NCI-H510A treated with DMSO at 0.1 percent for 48 hours (cell line): ENCODE measurements at regions not wholly inside any gene's neighbourhood (a gene's known extent, or its start where the extent isn't known, plus 50 kb on each side); places are given as distances from the start of the nearest gene placed in this dataset.

Experiments used
- DNase-seq: peaks from one replicate; lab custom pipeline; 2025; lab: John Stamatoyannopoulos, UW

DNA sequence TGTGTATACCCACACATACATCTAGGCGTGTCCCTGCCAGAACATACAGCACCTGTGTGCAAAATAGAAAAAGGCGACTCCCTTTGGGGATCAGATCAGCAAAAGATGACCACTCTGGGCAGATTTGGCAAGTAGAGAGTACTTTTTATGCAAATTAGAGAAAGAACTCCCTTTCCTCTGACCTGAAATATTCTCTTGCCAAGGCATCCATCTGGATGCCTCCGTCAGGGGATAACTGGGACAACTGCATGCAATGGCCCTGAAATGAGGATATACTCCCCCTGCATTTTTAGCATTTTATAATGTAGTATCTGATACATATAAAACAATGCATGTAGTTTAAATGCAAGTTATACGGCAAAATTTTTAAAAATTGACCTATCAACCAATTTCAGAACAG is 247.7 kb downstream of the ICOS start:
- no peak for DNase-seq

DNA sequence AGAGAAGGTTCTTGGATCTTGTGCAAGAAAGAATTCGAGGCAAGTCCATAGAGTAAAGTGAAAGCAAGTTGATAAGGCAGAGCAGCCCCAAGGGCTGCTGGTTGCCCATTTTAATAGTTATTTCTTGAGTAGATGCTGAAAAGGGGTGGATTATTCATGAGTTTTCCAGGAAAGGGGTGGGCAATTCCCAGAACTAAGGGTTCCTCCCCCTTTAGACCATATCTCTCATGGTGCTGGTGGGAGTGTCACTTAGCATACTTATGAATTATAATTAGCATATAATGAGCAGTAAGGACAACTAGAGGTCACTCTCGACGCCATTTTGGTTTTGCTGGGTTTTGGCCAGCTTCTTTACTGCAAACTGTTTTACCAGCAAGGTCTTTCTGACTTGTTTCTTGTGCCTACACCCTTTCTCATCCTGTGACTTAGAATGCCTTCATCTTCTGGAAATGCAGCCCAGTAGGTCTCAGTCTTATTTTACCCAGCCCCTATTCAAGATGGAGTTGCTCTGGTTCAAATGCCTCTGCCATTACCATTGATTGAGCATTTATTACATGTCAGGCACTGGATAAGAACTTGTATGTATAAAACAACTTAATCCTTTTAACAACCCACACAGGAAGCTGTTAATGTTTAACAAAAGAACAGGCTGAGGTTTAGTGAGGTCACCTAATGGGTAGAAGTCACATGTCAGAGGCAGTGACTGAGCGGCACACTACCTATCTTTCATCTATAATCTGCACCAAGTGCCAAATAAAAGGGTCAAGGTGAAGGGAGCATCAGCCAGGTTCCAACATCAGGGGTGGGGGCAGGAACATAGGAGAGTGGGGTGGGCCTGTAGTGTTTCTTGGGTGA is 250.9 kb downstream of the ICOS start:
- no peak for DNase-seq

DNA sequence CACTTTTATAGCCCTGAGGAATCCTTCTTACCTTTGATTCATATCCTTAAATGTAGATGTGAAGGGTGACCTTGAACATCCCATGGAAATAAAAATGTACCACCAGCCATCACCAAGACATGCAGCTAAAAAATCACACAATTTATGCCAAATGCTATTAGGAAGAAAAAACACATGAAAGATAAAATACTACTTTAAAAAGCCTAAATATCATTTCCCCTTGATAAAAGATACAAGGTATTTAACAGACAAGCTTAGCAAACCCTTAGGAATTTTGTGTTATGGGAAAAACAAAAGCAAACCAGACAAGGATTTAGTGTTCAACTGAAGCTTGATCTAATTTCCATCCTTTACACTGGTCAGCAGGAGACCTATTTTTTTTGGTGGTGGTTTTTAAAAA is 255.0 kb downstream of the ICOS start:
- DNase-seq: no peak

DNA sequence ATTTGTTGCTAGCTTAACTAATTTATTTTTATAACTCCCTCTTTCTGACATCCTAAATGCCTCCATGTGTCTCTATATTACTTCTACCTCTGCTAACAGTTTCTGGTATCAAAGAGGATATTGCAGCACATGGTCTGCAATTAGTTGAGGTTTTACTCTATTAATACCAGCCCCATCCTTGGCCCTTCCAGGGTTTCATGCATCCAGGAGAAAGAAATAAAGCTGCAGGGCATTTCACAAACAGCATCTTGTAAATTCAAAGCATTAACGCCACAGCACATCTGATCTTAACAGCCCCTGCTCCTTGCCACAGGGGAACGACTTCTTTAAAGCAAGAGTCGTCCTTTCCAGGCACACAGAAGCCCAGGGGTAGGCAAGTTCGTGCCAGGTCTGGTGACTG is 258.9 kb downstream of the ICOS start:
- DNase-seq: no peak

DNA sequence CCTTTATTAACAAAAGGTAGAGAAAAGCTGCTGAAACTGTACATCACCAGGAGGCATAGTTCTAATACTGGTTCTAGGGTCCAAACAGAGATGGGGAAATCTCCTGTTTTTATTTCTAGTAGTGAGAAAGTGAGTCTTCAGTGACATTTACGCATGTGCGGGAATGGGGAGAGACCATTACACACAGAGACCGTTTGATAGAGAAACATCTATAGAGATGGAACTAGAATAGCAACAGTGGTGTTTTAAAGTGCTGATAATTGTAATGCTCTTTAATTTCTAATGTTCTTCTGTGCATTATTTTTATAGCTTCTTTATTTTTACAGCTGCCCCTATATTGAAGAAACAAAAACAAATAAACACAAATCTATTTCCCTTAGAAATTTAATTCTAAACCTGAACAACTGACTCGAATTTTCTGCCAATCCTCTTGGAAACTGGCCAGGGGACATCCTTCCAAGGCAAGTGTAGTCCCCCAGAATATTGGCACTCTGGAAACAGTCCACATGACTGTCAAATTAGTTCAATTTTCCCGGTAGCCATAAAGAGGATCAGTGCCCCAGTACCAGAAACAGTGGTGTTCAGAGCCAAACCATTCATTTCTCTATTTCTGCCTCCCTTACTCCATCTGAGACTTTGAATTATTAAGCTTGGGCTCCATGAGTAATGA is 260.9 kb downstream of the ICOS start:
- DNase-seq: no peak

DNA sequence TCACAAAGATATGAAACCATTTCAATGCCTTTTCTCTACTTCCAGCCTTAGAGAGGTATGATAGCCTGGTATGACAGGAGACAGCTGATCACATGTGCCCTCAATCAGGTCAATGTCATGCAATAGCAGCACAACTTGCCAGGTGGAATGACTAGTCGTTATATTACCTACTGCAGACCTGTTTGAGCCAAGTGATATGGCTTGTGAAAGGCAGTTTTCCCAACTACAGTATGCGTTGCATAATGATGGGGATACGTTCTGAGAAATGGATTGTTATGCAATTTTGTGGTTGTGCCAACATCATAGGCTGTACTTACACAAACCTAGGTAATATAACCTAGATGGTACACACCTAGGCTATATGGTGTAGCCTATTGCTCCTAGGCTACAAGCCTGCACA is 262.8 kb downstream of the ICOS start:
- no peak for DNase-seq

DNA sequence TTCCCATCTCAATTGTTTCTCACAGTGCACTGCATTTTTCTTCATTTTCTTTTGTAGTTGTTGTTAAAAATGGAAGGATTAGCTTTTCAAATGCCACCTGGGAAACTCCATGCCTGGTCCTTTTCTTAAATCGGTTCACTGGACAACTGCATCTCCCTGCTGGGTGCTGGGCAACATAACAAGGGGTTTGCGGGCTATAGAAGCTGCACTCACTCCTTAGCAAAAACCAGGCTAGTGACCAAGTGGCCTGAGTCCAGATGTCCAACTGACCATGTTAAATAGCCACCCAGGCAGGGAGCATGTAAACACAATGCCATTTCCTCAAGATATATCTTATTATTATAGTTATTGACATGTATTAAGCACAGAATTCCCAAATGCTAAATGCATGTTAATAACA is 264.9 kb downstream of the ICOS start:
- DNase-seq: no peak

DNA sequence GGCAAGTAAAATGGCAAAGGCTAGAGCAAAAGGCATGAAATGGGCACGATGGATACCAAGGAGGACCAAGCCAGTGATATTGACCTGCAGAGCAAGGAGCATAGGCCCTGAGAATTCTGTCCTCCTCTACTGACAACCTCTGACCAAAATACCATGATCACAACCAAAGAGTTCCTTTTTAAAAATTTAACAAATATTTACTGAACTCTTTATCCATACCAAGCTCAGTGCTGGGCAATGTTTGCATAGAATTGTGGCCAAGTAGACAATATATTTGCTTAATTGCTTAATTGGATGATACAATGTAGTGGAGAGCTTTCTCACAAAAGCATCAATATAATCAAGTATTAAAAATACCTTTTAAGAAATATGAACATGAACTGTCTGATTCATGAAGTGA is 265.7 kb downstream of the ICOS start:
- DNase-seq: no peak

DNA sequence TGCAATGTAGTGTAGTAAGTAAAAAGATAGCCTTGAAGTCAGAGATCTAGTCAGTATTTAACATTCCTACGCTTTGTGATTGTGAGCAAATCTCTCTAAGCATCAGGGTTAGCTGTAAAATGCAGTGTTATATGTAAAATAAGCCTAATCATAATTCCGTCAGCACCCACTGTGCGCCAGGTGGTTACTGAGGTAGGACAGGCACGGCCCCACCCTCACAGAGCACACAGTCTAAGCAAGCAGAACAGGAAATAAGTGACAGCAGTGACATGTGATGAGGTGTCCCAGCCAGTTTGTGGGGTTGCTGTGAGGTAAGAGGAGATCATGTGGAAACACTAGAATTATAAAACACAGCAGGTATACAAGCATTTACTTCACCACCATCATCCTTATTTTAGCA is 267.1 kb downstream of the ICOS start:
- no peak for DNase-seq

DNA sequence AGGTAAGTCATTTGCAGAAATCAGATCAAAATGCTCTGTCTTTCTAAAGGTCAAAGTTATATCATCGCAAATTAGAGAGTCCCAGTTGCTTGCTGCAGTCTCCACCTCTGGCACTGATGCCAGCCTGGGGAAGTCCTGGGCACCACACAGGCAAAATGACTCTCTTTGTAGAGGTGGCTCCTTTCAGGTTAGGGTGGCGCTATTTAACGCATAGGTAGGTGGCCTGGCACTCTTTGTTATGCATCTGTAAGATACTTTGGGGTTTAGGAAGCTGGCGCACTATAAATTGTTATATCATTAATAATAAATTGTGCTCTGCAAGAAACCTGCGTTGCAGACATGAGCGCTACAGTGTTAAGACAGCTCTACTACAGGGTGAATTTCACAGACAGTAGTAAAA is 268.5 kb downstream of the ICOS start:
- no peak for DNase-seq

DNA sequence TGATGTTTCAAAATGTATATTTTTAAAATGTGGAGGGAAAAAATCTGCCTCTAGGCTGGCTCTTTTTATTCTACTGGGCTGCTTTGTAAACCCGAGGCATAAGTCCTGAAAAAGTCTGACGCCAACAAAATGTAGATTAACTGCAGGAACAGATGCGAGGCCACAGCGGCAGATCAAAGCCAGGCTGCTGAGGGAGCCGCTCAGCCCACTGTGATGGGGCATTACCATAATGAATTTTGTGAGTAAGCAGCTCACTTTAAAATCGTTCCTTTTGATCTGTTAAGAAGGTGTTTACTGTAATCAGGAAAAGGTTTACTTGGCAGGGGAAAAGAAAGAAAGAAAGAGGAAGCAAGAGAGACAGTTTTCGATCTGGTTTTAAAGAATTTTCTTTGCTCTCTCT is 269.0 kb downstream of the ICOS start:
- DNase-seq: no peak

DNA sequence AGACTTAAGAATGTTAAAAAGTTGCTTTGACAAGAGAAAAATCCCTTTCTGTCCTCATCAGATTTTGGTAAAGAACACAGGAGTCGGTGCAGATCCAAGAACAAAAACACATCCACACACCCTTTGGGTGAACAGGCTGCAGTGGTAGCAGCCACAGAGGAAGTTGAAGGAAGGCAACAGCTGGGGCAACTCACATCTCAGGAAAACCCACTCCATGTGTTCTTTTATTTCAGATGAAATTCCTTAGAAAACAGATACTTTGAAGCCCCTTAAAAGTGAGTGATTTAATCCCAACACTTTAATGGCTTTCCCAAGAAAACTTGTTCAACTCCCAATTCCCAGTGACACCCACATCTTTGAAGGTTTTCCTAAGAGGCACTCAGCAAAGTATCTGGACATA is 271.3 kb downstream of the ICOS start:
- no peak for DNase-seq

DNA sequence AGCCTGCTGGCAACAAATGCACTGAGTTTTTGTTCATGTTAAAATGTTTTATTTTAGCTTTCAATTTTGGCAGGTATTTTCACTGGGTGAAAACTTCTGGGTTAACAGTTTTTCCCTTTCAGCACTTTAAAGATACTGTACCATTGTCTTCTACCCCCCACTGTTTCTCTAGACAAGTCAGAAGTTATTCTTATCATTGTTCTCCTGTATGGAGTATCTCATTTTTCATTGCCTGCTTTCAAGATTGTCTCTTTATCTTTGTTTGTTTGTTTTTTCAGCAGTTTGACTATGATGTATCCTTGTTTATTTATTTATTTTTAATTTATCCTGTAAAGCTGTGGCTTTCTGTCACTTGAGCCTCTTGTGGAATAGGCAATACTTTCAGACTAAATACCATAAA is 277.0 kb downstream of the ICOS start:
- no peak for DNase-seq

DNA sequence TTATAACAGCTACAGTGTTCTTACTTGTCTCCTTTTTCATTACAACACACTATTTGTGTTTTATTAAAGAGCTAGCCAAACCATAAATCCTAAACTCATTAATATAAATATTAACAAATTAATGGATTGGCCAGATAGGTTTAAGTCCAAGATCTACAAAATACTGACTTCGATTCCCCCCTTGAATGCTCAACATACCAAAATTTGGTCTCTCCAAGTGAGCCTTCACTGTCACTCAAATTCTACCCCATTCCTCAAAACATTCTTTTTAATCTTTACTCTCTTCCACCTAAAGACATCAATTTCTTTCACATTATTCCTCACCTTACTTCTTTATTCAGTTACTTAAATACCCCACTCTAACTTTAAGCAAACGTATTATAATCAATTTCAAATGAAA is 281.5 kb downstream of the ICOS start:
- no peak for DNase-seq

DNA sequence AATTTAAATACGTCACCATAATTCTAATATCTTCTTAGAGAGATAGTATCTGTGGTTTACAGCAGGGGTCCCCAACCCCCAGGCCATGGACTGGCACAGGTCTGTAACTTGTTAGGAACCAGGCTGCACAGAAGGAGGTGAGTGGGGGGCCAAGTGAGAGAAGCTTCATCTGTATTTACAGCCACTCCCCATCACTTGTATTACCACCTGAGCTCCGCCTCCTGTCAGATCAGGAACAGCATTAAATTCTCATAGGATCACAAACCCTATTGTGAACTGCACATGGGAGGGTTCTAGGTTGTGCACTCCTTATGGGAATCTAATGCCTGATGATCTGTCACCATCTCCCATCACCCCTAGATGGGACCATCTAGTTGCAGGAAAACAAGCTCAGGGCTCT is 282.6 kb downstream of the ICOS start:
- no peak for DNase-seq

DNA sequence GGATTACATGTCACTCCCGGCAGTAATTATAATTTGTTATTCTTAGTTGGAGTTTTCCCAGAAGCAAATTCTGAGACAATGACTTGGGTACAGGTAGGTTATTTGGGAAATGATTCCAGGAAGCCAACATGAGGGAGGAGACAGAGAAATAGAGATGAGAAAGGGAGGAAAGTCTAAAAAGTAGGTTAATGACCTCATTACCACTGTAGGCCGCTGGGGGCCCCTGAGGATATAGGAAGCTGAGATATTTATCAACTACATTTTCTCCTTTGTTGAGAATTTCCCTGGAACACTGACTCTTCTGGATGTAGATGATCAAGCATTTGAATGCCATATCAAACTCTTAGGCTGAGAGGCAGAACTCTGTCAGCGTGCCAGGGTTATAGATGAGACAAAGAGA is 284.3 kb downstream of the ICOS start:
- no peak for DNase-seq

DNA sequence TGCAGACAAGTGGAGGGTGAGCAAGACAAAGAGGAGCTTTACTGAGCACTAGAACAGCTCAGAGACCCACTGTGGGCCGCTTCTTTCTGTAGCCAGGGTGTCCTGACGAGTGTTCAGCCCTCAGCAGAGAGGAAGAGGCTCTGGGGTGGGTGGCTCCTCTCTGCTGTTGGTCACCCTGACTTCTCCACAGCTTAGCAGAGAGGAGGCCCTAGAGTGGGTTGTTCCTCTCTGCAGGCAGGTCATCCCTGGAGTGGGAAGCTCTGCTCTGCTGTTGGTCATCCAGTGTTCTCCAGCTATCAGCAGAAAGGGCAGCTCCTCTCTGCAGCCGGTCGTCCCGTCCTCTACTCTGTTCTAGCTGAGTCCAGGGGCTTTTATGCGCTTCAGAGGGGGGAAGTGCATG is 286.5 kb downstream of the ICOS start:
- DNase-seq: no peak

DNA sequence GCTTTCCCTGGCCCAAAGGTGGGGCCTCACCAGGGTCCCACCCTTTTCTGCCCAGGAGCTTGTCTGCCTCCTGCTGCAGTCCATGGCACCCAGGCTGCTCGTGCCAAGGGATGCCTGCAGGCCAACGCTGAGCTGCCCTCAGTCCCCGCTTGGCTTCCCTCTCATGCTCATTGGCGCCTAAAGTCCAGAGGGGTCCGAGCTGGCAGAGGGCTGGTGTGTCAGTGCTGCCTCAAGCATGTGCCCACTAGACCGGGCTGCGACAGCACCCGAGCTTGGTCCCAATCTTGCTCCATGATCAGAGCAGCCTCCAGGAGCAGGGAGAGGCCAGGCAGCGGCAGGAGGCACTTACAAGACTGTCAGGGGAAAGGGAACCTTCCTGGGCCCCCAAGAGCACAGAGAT is 287.0 kb downstream of the ICOS start:
- DNase-seq: no peak

DNA sequence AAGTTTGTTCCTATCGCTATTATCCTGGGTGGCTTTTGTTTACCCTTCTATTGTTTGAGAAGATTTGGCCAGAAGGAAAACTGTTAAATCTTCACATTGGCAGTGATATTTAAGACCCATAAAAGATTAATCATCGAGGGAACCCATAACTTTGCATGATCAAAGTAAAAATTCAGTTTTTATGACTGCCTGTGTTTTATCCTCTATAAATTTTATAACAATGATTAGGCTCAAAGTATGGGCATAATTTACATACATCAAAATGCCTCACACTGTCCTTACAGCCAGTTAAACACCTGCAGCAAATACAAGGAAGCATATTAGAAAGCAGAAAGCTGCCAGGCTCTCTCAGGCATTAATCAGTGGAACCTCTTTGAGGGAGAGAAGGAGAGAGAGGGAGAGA is 289.1 kb downstream of the ICOS start:
- DNase-seq: peak; percentile 13

DNA sequence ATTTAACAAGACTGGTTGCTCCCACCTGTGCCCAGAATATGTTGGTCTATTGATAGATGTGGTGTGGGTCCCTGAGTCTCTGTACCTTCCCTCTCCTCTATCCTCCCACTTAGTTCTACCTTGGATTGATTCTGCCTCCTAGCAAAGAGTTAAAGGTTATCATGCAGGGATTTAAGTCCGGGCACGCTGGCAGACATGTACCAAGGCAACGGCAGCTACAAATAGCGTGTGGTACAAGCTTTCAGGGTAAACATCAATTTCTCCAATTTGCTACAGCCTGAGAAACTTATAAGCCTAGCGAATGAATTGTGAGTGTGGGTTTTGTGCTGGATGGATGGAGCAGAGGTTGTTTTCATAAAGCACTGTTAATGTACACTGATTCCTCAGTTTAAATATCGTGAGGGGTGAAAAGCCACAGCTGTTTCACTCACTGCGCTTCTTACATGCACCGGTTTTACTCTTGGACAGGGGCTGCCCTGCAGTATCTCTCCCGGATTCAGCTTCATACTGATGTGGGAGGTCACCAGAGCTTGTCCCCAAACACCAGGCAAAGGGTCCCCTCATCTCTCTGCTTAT is 289.8 kb downstream of the ICOS start:
- DNase-seq: no peak

DNA sequence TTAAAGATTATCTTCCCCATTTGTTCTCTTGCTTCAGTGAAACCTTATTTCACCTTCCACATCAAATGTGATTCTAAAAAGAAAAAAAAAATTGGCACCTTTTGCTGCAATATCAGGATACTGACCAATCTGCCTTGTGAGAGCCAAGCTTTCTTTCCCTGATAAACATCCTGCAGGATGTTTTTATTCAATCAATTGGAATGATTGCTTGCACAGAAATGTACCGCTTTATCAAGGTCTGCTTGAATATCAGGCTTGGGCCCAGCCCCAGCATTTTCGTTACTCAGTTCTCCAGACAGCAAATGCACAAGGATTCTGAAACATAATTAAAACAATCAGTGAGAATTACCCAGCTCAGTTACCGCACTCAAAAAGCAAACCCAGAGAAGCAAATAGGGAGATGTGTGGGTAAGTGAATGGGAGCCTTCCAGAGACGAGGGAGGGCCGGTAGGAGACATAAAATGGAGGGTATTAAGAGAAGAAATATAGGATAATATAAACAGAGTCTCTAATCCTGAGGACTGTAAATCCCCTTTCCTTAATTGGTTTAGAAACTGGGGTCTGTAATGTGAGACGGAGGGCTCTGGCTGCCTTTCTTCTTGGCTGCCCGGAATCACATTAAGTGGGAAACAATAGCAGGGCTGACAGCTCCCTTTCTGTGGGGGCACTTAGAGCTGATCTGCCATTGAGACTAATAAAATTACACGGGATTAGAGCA is 291.8 kb downstream of the ICOS start:
- no peak for DNase-seq

DNA sequence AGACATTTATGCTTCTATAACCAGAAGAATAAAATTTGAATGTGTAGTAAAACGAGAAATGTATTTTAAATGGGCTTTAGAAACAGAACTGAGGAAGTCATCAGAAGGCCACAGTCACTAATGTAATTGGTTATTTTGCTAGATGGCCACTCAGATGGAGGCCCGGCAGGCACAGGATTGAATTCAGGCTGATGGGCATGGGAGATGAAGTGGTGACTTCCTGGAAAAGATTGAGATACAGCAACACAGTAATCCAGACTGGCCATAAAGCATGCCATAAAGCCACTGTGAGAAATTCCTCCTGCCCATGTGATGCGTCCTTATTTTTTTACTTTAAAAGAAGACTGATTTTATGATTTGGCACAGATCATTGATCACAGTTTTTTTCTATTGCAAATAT is 297.7 kb downstream of the ICOS start:
- DNase-seq: no peak

DNA sequence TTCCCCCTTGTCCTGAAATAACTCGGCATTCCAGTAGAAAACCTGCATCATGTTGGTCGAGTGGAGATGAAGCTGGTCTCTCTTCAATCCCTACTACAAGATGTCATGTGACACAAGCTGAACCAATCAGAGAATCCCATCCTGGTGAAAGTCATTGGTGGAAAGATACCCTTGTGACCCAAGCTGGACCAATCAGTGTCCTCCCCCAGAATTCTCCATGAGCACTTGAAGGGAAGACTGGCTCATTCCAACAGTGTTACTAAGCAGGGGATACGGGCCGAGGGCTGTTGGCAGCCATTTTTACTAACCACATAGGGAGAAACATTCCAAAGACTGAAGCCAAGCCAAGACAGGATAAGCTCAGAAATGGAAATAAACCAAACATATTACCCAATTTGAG is 298.3 kb downstream of the ICOS start:
- no peak for DNase-seq
